Activated B cell treated with CpG ODN at 0.5 μM for 24 hours (primary cell): ENCODE measurements at regions not wholly inside any gene's neighbourhood (a gene's known extent, or its start where the extent isn't known, plus 50 kb on each side); places are given as distances from the start of the nearest gene placed in this dataset.
"Not testable (repeated sequence)": the region's sequence is repeated elsewhere in the genome, so short reads cannot be mapped to it uniquely, and the experiment has no call there.

Experiments
- ATAC-seq: fragments of 200-7000 bp; cut with Tn5 transposase; one replicate; pipeline ENCODE4 v1.10.0; 2021; ENCODE audit warnings: low read depth, mild to moderate bottlenecking, moderate library complexity
- CTCF ChIA-PET: fragments of 350-600 bp; sonication (Branson Sonifier 250); formaldehyde crosslinking; loops from one replicate; lab custom pipeline; 2021; ENCODE audit warnings: antibody characterized with exemption; lab: Charles Lee
- POLR2A ChIA-PET: fragments of 350-600 bp; sonication (Branson Sonifier 250); formaldehyde crosslinking; loops from one replicate; lab custom pipeline; 2021; ENCODE audit warnings: antibody characterized with exemption; lab: Charles Lee
- DNase-seq: peaks from one replicate; pipeline ENCODE4 v3.0.0; 2022
- H3K27ac Mint-ChIP-seq: one replicate; pipeline ENCODE4 v1.8.0; 2020; ENCODE audit warnings: mixed read lengths
- H3K27me3 Mint-ChIP-seq: one replicate; pipeline ENCODE4 v1.8.0; 2021; ENCODE audit warnings: mixed read lengths
- H3K36me3 Mint-ChIP-seq: one replicate; pipeline ENCODE4 v1.8.0; 2021; ENCODE audit warnings: low read depth, mixed read lengths
- H3K4me1 Mint-ChIP-seq: one replicate; pipeline ENCODE4 v1.8.0; 2021; ENCODE audit warnings: mixed read lengths
- H3K4me3 Mint-ChIP-seq: one replicate; pipeline ENCODE4 v1.8.0; 2020; ENCODE audit warnings: mild to moderate bottlenecking, mixed read lengths
- H3K9me3 Mint-ChIP-seq: one replicate; pipeline ENCODE4 v1.8.0; 2020; ENCODE audit warnings: mixed read lengths
- CTCF ChIP-seq: fragments of 200-600 bp; IDR thresholded peaks from one replicate; pipeline ENCODE4 v1.8.0; 2022; ENCODE audit warnings: antibody characterized with exemption, mild to moderate bottlenecking
- intact Hi-C: fragments of 100-400 bp; cut with micrococcal nuclease; formaldehyde crosslinking; loops from one replicate; pipeline ENCODE4 v1.15.1; 2024

DNA sequence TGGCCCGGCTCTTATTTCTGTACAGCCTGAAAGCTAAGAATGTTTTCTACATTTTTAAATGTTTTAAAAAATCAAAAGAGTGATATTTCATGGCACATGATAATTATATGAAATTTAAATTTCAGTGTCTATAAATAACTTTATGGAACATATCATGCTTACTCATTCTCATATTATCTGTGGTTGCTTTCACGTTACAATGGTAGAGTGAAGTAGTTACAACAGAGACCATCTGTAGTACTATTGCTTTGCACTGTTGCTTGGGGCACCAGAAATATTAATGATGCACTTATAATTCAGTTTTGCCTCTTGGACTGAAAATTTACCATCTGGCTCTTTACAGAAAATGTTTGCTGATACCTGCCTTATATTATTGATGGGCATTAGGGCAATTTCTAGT is 481.6 kb downstream of the PLPP3 start:
- intact Hi-C loops: no loop called here
- ChIA-PET POLR2A (no interaction called here), CTCF (no interaction called here)
- DNase-seq (no peak), ATAC-seq (no peak)
- H3K4me1 Mint-ChIP-seq: no peaks in the 10 kb centered on the region
- TF ChIP-seq CTCF: no peak
- H3K9me3 Mint-ChIP-seq: no peaks in the 10 kb centered on the region
- no peak overlapping the region for H3K27ac Mint-ChIP-seq
- no peak overlapping the region for H3K4me3 Mint-ChIP-seq
- peaks cover 4% of the 10 kb centered on the region for H3K27me3 Mint-ChIP-seq
- H3K36me3 Mint-ChIP-seq: no peaks in the 10 kb centered on the region

DNA sequence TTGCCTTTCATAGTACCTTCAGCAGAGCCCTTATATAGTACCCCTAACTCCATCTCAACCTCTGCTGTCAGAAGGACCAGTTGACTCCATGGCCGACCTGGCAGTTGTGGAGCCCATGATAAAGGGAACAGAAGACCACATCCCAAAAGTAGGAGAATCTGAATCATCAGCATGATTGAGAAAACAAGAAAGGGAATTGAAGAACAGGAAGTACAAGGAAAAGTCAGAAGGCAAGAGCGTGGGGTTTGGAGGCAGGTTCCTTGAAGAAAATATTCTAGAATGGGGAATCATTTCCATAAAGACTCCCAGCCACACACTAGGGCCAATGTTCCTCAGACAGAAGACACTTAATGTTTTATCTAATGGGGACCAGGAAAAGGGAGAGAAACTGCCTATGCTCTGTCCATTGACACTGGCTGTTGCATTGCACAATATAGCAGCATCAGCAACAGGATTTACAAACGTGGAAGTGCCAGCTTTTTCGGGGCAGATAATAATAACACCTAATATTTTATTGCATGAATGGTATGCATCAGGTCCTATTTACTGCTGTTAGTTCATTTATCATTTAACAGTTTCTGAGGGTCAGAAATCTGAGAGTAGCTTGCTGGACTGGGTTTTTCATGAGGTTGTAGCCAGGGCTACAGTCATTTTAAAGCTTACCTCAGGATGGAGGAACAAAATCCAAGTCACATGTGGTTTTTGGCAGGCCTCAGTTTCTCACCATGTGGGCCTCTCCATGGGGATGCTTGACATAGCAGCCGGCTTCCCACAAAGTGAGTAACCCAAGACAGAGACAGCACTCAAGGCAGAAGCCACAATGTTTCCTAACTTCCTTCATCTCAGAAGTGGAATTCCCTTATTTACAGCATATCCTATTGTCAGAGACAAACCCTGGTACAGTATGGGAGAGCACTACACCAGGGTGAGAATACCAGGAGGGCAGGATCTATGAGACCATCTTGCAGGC is 483.4 kb downstream of the PLPP3 start:
- intact Hi-C loops: no loop called here
- H3K9me3 Mint-ChIP-seq: no peaks in the 10 kb centered on the region
- no peak for ATAC-seq
- H3K27me3 Mint-ChIP-seq: peaks cover 3% of the 10 kb centered on the region
- no peak for TF ChIP-seq CTCF
- H3K36me3 Mint-ChIP-seq: no peaks in the 10 kb centered on the region
- H3K4me3 Mint-ChIP-seq: no peak overlapping the region
- POLR2A ChIA-PET: no interaction called here
- DNase-seq: no peak
- no peak overlapping the region for H3K27ac Mint-ChIP-seq
- no peaks in the 10 kb centered on the region for H3K4me1 Mint-ChIP-seq
- CTCF ChIA-PET: no interaction called here

GRCh38 chr1:56094168-56094567 is 485.2 kb downstream of the PLPP3 start:
- H3K4me1 Mint-ChIP-seq: no peaks in the 10 kb centered on the region
- no peak overlapping the region for H3K27ac Mint-ChIP-seq
- H3K36me3 Mint-ChIP-seq: no peaks in the 10 kb centered on the region
- no peaks in the 10 kb centered on the region for H3K27me3 Mint-ChIP-seq
- no peaks in the 10 kb centered on the region for H3K9me3 Mint-ChIP-seq
- intact Hi-C loops: no loop called here
- H3K4me3 Mint-ChIP-seq: no peak overlapping the region
- ChIA-PET CTCF (no interaction called here), POLR2A (no interaction called here)
- DNase-seq (no peak), ATAC-seq (no peak)
- no peak for TF ChIP-seq CTCF

GRCh38 chr1:56092684-56093570 is 486.4 kb downstream of the PLPP3 start:
- no peak for ATAC-seq
- Mint-ChIP-seq H3K9me3 (peaks cover 5% of the 10 kb centered on the region), H3K4me1 (no peaks in the 10 kb centered on the region), H3K36me3 (no peaks in the 10 kb centered on the region), H3K27me3 (peaks cover 1% of the 10 kb centered on the region), H3K4me3 (no peak overlapping the region), H3K27ac (no peak overlapping the region)
- TF ChIP-seq CTCF: no peak
- POLR2A ChIA-PET: no interaction called here
- CTCF ChIA-PET: no interaction called here
- intact Hi-C loops: no loop called here
- no peak for DNase-seq

DNA sequence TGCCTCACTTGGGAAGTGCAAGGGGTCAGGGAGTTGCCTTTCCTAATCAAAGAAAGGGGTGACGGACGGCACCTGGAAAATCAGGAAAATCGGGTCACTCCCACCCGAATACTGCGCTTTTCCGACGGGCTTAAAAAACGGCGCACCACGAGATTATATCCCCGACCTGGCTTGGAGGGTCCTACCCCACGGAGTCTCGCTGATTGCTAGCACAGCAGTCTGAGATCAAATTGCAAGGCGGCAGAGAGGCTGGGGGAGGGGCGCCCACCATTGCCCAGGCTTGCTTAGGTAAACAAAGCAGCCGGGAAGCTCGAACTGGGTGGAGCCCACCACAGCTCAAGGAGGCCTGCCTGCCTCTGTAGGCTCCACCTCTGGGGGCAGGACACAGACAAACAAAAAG is 489.5 kb downstream of the PLPP3 start:
- ATAC-seq, H3K9me3 Mint-ChIP-seq, CTCF ChIA-PET, DNase-seq, H3K27ac Mint-ChIP-seq, intact Hi-C loops, H3K4me1 Mint-ChIP-seq, H3K4me3 Mint-ChIP-seq, H3K27me3 Mint-ChIP-seq, POLR2A ChIA-PET, H3K36me3 Mint-ChIP-seq: not testable (repeated sequence)
